HL-60 (cell line): ENCODE measurements at regions not wholly inside any gene's neighbourhood (a gene's known extent, or its start where the extent isn't known, plus 50 kb on each side); places are given as distances from the start of the nearest gene placed in this dataset.

Experiments
- DNase-seq, 2 experiments: peaks; one replicate each; pipeline ENCODE4 v3.0.0-alpha.2; 2010 to 2020; ENCODE audit warnings: low read depth in 1 of 2, low spot score in 1 of 2
- H3K27ac ChIP-seq: fragments of 250-450 bp; sonication (Bioruptor Pico); replicated peaks from 2 replicates; pipeline ENCODE4 v1.5.1; 2020; ENCODE audit warnings: mild to moderate bottlenecking, moderate library complexity
- H3K27me3 ChIP-seq: fragments of 250-450 bp; sonication (Bioruptor Pico); 2 replicates; pipeline ENCODE4 v1.5.1; 2021; ENCODE audit warnings: mild to moderate bottlenecking, moderate library complexity; ENCODE audit not compliant: insufficient read depth, poor library complexity, severe bottlenecking
- H3K4me3 ChIP-seq: replicated peaks from 2 replicates; pipeline ENCODE4 v1.5.1; 2011; ENCODE audit warnings: mild to moderate bottlenecking, control low read depth, low read length; ENCODE audit not compliant: insufficient read depth
- GABPA ChIP-seq: IDR thresholded peaks from 2 replicates; pipeline ENCODE4 v1.6.1; 2012; ENCODE audit warnings: low read depth
- POLR2AphosphoS5 ChIP-seq: IDR thresholded peaks from 2 replicates; pipeline ENCODE4 v1.6.1; 2012; ENCODE audit warnings: low read depth
- SPI1 ChIP-seq: IDR thresholded peaks from 2 replicates; pipeline ENCODE4 v1.6.1; 2012; ENCODE audit warnings: low read depth, mild to moderate bottlenecking, borderline replicate concordance
- TF ChIP-seq, protein P1 (sequence below): IDR thresholded peaks from one replicate; pipeline ENCODE4 v1.5.1; 2011; ENCODE audit warnings: low read length, control low read depth, inconsistent platforms; ENCODE audit not compliant: insufficient read depth
- TF ChIP-seq, protein P2 (sequence below): IDR thresholded peaks from 2 replicates; pipeline ENCODE4 v1.6.1; 2012; ENCODE audit warnings: low read depth; ENCODE audit not compliant: insufficient replicate concordance

DNA sequence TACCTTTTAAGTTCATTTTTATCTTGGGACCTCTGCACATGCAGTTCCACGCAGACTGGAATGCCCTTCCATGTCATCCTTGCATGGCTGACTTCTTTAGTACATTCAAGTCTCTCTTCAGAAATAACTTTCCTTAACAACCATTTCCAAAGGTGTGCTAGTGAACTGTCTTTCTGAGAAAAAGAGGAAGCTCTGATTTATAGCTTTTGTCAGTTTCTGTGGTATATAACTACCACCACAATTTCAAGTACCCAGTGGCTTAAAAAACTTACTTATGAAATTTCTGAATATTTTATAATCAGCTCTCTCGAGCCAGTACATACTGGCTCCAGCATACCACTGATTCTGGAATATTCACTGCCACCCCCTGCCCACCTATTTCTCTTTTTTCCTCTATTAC is 1613.8 kb downstream of the MAT2B start:
- H3K27ac ChIP-seq, result no peak overlapping the region
- no peak overlapping the region for H3K4me3 ChIP-seq
- TF ChIP-seq SPI1, result peak; percentile 31; the same call in 1 of the 2 replicates
- TF ChIP-seq, protein P1, sequence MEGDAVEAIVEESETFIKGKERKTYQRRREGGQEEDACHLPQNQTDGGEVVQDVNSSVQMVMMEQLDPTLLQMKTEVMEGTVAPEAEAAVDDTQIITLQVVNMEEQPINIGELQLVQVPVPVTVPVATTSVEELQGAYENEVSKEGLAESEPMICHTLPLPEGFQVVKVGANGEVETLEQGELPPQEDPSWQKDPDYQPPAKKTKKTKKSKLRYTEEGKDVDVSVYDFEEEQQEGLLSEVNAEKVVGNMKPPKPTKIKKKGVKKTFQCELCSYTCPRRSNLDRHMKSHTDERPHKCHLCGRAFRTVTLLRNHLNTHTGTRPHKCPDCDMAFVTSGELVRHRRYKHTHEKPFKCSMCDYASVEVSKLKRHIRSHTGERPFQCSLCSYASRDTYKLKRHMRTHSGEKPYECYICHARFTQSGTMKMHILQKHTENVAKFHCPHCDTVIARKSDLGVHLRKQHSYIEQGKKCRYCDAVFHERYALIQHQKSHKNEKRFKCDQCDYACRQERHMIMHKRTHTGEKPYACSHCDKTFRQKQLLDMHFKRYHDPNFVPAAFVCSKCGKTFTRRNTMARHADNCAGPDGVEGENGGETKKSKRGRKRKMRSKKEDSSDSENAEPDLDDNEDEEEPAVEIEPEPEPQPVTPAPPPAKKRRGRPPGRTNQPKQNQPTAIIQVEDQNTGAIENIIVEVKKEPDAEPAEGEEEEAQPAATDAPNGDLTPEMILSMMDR, result no peak
- no peaks in the 10 kb centered on the region for H3K27me3 ChIP-seq
- no peak for DNase-seq

DNA sequence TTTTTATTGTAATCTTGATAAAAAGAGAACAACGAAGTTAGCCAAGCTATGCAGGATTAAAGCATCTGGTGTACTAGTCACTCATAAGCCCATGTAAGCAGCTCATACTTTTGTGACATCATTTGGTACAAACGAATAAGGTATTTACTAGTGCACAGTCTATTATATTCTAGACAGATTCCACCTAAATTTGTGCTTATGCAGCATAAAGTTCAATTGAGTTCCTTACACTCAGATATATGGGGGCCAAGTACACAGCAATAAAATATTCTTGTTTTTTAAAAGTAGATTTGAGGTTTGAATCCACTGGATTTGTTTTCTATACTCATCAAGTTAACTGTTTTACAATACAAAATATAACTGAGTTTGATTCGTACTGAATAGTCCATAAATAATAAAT is 1621.2 kb downstream of the MAT2B start:
- no peak for DNase-seq
- Histone ChIP-seq H3K27me3 (no peaks in the 10 kb centered on the region), H3K27ac (no peak overlapping the region), H3K4me3 (no peak overlapping the region)
- TF ChIP-seq SPI1, result no peak
- TF ChIP-seq POLR2AphosphoS5, result no peak
- TF ChIP-seq, protein P1, result no peak
- TF ChIP-seq, protein P2, sequence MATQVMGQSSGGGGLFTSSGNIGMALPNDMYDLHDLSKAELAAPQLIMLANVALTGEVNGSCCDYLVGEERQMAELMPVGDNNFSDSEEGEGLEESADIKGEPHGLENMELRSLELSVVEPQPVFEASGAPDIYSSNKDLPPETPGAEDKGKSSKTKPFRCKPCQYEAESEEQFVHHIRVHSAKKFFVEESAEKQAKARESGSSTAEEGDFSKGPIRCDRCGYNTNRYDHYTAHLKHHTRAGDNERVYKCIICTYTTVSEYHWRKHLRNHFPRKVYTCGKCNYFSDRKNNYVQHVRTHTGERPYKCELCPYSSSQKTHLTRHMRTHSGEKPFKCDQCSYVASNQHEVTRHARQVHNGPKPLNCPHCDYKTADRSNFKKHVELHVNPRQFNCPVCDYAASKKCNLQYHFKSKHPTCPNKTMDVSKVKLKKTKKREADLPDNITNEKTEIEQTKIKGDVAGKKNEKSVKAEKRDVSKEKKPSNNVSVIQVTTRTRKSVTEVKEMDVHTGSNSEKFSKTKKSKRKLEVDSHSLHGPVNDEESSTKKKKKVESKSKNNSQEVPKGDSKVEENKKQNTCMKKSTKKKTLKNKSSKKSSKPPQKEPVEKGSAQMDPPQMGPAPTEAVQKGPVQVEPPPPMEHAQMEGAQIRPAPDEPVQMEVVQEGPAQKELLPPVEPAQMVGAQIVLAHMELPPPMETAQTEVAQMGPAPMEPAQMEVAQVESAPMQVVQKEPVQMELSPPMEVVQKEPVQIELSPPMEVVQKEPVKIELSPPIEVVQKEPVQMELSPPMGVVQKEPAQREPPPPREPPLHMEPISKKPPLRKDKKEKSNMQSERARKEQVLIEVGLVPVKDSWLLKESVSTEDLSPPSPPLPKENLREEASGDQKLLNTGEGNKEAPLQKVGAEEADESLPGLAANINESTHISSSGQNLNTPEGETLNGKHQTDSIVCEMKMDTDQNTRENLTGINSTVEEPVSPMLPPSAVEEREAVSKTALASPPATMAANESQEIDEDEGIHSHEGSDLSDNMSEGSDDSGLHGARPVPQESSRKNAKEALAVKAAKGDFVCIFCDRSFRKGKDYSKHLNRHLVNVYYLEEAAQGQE, result no peak
- no peak for TF ChIP-seq GABPA

DNA sequence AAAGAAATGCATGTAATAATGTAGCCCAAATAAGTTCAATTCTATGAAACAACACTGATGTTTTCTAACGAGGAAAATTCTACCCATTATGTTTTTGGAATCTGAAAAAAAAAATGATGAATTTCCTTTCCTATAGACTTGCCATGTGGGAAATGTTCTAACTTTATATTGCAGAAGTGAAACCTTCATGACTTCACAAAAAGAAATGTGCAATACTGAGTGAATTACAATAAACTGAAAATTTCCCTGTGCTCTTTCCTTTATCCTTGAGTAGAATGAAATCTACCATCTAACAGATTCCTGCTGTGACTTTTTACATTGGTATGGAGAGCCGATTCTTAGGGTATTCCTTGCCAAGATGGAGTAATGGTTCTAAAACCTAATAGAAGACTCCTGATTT is 1622.5 kb downstream of the MAT2B start:
- TF ChIP-seq POLR2AphosphoS5 (no peak), SPI1 (no peak), GABPA (no peak)
- TF ChIP-seq, protein P1, result no peak
- TF ChIP-seq, protein P2, result no peak
- Histone ChIP-seq H3K27me3 (no peaks in the 10 kb centered on the region), H3K27ac (no peak overlapping the region), H3K4me3 (no peak overlapping the region)
- DNase-seq, result no peak

DNA sequence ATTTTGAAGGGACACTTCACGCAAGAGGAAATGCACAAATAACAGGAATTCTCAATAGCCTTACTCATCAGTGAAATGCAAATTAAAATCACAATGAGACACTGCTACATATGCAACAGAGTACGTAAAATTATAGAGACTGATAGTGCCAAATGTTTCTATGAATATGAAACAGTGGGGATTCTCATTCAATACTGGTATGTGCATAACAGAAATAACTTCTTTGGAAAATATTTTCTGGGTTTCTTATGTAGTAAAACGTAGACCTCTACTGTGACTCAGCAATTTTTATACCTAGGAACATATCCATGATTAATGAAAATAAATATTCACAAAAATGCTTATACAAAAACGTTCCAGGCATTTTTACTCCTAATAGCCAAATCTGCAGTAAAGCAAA is 1625.2 kb downstream of the MAT2B start:
- no peak for TF ChIP-seq POLR2AphosphoS5
- TF ChIP-seq, protein P2, result no peak
- TF ChIP-seq, protein P1, result no peak
- TF ChIP-seq GABPA, result no peak
- TF ChIP-seq SPI1, result no peak
- no peak overlapping the region for H3K27ac ChIP-seq
- no peak for DNase-seq
- H3K4me3 ChIP-seq, result no peak overlapping the region
- no peaks in the 10 kb centered on the region for H3K27me3 ChIP-seq
